Mammary epithelial cell (primary cell): ENCODE measurements at regions not wholly inside any gene's neighbourhood (a gene's known extent, or its start where the extent isn't known, plus 50 kb on each side); places are given as distances from the start of the nearest gene placed in this dataset.

Experiments
- CTCF ChIP-seq, 2 donors: IDR thresholded peaks in 1 of 2; conservative IDR thresholded peaks in 1 of 2; 2 replicates each; pipeline ENCODE4 v1.5.1; 2011 to 2012; ENCODE audit warnings: inconsistent platforms in 2 of 2, low read length in 2 of 2, mild to moderate bottlenecking in 2 of 2, control low read depth in 1 of 2, low read depth in 1 of 2; ENCODE audit not compliant: insufficient read depth in 1 of 2; ENCODE audit errors: extremely low read depth in 1 of 2
- EZH2 ChIP-seq: IDR thresholded peaks from 2 replicates; pipeline ENCODE4 v1.6.1; 2012; ENCODE audit warnings: low read length, inconsistent platforms, borderline replicate concordance

GRCh38 chr13:26459276-26460131 lies 98.0 kb upstream of the WASF3 start:
- no peak for TF ChIP-seq EZH2
- no peak for TF ChIP-seq CTCF (conservative IDR thresholded peaks at IDR 0.05 in 1 of 2, IDR thresholded peaks at IDR 0.05 in 1 of 2; ENCODE audit: extremely low read depth in 1 of 2, insufficient read depth in 1 of 2, low read depth in 1 of 2, low read length in 2 of 2)
